ENCODE measurements at regions not wholly inside any gene's neighbourhood (a gene's known extent, or its start where the extent isn't known, plus 50 kb on each side); places are given as distances from the start of the nearest gene placed in this dataset.

GRCh38 chr16:35177851-35178250, 1718.4 kb downstream of the TP53TG3F start:
- no peak overlapping the region for H3K27ac ChIP-seq
- no peak overlapping the region for H3K4me3 ChIP-seq
- no peak for TF ChIP-seq FOXP2 (optimal IDR thresholded peaks at IDR 0.05; ENCODE audit: control extremely low read depth, extremely low read length, insufficient read depth)
- TF ChIP-seq EZH2 (IDR thresholded peaks at IDR 0.05), result no peak
- no peak for TF ChIP-seq POLR2AphosphoS5 (IDR thresholded peaks at IDR 0.05; ENCODE audit: borderline replicate concordance, low read depth, low read length)
- H3K9me3 ChIP-seq (ENCODE audit: low read depth, low read length), result no peaks in the 10 kb centered on the region
- DNase-seq (ENCODE audit: low read depth, low spot score), result no peak
- no peaks in the 10 kb centered on the region for H3K36me3 ChIP-seq (ENCODE audit: insufficient read depth, low read length)
- H3K9ac ChIP-seq (ENCODE audit: insufficient read length), result no peak overlapping the region

GRCh38 chr16:35180970-35181369, 1721.6 kb downstream of the TP53TG3F start:
- Histone ChIP-seq H3K36me3 (ENCODE audit: insufficient read depth, low read length) (no peaks in the 10 kb centered on the region), H3K4me3 (no peak overlapping the region), H3K9me3 (ENCODE audit: low read depth, low read length) (no peaks in the 10 kb centered on the region), H3K9ac (ENCODE audit: insufficient read length) (no peak overlapping the region), H3K27ac (no peak overlapping the region)
- no peak for DNase-seq (ENCODE audit: low read depth, low spot score)
- no peak for TF ChIP-seq EZH2 (IDR thresholded peaks at IDR 0.05)
- no peak for TF ChIP-seq POLR2AphosphoS5 (IDR thresholded peaks at IDR 0.05; ENCODE audit: borderline replicate concordance, low read depth, low read length)
- TF ChIP-seq FOXP2 (optimal IDR thresholded peaks at IDR 0.05; ENCODE audit: control extremely low read depth, extremely low read length, insufficient read depth), result no peak

DNA sequence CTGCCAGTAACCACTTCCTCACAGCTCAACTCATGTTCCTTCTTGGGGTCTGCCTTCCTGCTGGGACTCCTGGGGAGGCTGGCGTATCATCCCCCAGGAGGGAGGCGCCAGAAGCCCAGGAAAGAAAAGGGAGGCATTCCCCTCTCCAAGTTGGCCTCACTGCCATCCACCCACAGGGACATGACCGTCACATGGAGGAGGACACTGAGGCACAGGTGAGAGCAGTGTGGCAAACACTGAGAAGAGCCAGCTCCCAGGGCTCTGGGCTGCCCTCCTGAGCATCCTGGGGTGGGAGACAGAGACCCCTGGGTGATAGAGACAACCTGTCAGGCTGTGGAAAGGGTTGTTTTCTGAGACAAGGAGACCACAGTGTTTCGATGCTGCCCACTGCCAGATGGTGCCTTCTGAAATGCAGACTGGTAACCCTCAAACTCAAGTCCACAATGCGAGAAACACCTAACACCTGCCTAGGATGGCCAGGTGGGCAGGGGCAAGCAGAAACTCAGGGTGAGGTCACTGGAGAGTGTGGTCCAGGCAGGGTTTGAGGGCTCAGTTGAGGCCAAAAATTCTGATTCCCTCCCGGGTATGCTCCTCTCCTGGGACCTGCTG, 1722.1 kb downstream of the TP53TG3F start:
- DNase-seq (ENCODE audit: low read depth, low spot score), result no peak
- Histone ChIP-seq H3K36me3 (ENCODE audit: insufficient read depth, low read length) (no peaks in the 10 kb centered on the region), H3K4me3 (no peak overlapping the region), H3K9me3 (ENCODE audit: low read depth, low read length) (no peaks in the 10 kb centered on the region), H3K27ac (no peak overlapping the region), H3K9ac (ENCODE audit: insufficient read length) (no peak overlapping the region)
- TF ChIP-seq POLR2AphosphoS5 (IDR thresholded peaks at IDR 0.05; ENCODE audit: borderline replicate concordance, low read depth, low read length) (no peak), FOXP2 (optimal IDR thresholded peaks at IDR 0.05; ENCODE audit: control extremely low read depth, extremely low read length, insufficient read depth) (no peak), EZH2 (IDR thresholded peaks at IDR 0.05) (no peak)

DNA sequence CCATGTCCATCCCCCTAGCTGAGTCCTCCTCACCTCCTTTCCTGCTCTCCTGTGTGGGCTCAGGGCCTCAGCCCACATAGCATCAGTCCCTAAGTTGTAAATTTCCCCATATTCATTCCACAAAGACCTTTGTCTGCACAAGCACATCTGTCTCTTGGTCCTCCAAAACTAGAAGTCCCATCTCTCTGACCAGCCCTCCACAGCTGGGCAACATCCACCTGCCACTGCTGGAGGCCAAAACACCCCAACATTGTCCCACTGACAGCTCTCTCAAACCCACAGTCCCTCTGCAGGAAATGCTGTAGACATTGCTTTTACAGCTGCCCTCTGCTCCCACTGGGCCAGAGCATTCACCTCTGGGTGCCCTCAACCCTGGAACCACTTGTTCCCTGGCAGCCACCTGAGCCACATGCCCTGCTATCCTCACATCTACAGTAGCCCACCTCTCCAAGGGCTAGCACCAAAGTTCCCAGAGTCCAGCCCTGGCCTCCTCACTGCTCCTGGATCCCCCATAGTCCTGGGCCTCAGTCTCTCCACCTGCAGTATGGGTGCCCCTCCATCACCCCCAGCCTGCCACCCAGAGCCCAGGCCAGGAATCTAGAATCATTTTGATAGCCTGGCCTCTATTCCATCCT, 1722.7 kb downstream of the TP53TG3F start:
- no peaks in the 10 kb centered on the region for H3K9me3 ChIP-seq (ENCODE audit: low read depth, low read length)
- no peak for DNase-seq (ENCODE audit: low read depth, low spot score)

GRCh38 chr16:35182943-35183550, 1723.6 kb downstream of the TP53TG3F start:
- TF ChIP-seq POLR2AphosphoS5 (IDR thresholded peaks at IDR 0.05; ENCODE audit: borderline replicate concordance, low read depth, low read length) (no peak), FOXP2 (optimal IDR thresholded peaks at IDR 0.05; ENCODE audit: control extremely low read depth, extremely low read length, insufficient read depth) (no peak), EZH2 (IDR thresholded peaks at IDR 0.05) (no peak)
- DNase-seq (ENCODE audit: low read depth, low spot score), result no peak
- Histone ChIP-seq H3K4me3 (no peak overlapping the region), H3K36me3 (ENCODE audit: insufficient read depth, low read length) (no peaks in the 10 kb centered on the region), H3K9me3 (ENCODE audit: low read depth, low read length) (no peaks in the 10 kb centered on the region), H3K9ac (ENCODE audit: insufficient read length) (no peak overlapping the region), H3K27ac (no peak overlapping the region)

More for the DNA sequence above, 1722.7 kb downstream of the TP53TG3F start:
- Histone ChIP-seq H3K9ac (ENCODE audit: insufficient read length) (no peak overlapping the region), H3K4me3 (no peak overlapping the region), H3K36me3 (ENCODE audit: insufficient read depth, low read length) (no peaks in the 10 kb centered on the region), H3K27ac (no peak overlapping the region)
- TF ChIP-seq FOXP2 (optimal IDR thresholded peaks at IDR 0.05; ENCODE audit: control extremely low read depth, extremely low read length, insufficient read depth), result no peak
- TF ChIP-seq POLR2AphosphoS5 (IDR thresholded peaks at IDR 0.05; ENCODE audit: borderline replicate concordance, low read depth, low read length), result no peak
- TF ChIP-seq EZH2 (IDR thresholded peaks at IDR 0.05), result no peak

DNA sequence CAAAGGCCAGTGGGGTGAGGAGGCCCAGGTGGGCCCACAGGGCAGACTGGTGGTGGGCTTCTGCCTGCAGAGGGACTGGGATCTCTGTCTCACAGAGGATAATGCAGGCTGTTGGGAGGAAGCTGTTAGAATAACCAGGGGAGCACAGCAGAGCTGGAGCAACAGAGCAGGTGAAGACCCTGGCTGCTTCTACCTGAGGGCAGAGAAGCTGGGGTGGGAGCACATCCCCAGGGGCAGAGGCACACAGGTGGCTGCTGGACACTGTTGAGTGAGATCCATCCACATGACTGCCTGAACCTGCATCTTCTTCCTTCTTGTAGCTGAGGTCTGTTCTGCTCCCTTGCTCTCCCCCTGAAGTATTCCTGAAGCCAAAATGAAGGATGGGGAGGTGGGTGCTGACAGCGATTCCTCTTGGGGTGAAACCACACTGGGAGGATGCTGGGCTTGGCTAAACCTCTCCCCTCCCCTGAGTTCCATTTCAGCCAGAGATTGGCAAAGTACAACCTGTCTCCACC, 1725.0 kb downstream of the TP53TG3F start:
- DNase-seq (ENCODE audit: low read depth, low spot score), result no peak
- Histone ChIP-seq H3K36me3 (ENCODE audit: insufficient read depth, low read length) (no peaks in the 10 kb centered on the region), H3K4me3 (no peak overlapping the region), H3K9ac (ENCODE audit: insufficient read length) (no peak overlapping the region), H3K9me3 (ENCODE audit: low read depth, low read length) (no peaks in the 10 kb centered on the region), H3K27ac (no peak overlapping the region)
- TF ChIP-seq FOXP2 (optimal IDR thresholded peaks at IDR 0.05; ENCODE audit: control extremely low read depth, extremely low read length, insufficient read depth) (no peak), EZH2 (IDR thresholded peaks at IDR 0.05) (no peak), POLR2AphosphoS5 (IDR thresholded peaks at IDR 0.05; ENCODE audit: borderline replicate concordance, low read depth, low read length) (no peak)

DNA sequence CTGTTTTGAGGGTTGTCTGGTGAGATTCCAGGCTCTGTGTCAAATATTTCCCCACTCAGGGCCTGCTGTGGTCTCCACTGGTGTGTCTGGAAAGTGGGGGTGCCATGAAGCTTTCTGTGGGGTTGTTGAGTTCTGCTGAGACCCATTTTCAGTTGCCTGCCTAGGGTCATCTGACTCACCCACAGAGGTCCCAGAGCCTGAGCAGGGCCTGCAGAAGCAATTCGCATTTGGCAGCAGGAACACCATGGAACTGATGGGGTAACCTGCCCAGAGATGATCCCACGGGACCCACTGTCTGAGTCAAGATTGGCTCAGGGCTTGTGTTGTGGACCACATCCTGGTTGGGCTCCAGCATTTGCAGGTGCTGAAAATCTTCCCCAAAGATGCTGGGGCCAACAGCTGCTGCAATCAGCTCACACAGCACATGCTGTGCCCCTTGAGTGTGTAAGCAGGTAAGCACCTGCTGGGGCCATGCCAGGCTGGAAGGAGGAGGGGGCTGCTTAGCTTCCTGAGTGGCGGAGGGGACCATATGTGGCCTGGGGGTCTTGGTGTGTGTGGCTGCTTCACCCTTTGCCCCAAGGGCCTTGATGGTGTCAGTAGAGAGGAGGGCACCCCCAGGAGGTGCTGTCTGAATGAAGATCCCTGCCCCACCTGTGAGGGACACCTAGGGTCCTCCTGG, 1726.1 kb downstream of the TP53TG3F start:
- no peaks in the 10 kb centered on the region for H3K9me3 ChIP-seq (ENCODE audit: low read depth, low read length)
- H3K9ac ChIP-seq (ENCODE audit: insufficient read length), result no peak overlapping the region
- no peak overlapping the region for H3K4me3 ChIP-seq
- TF ChIP-seq POLR2AphosphoS5 (IDR thresholded peaks at IDR 0.05; ENCODE audit: borderline replicate concordance, low read depth, low read length), result no peak
- TF ChIP-seq FOXP2 (optimal IDR thresholded peaks at IDR 0.05; ENCODE audit: control extremely low read depth, extremely low read length, insufficient read depth), result no peak
- H3K36me3 ChIP-seq (ENCODE audit: insufficient read depth, low read length), result no peaks in the 10 kb centered on the region
- H3K27ac ChIP-seq, result no peak overlapping the region
- DNase-seq (ENCODE audit: low read depth, low spot score), result no peak
